Activated CD8-positive, alpha-beta memory T cell treated with anti-CD3 and anti-CD28 coated beads for 1 hour (primary cell): ENCODE measurements at regions not wholly inside any gene's neighbourhood (a gene's known extent, or its start where the extent isn't known, plus 50 kb on each side); places are given as distances from the start of the nearest gene placed in this dataset.
"Not testable (repeated sequence)": the region's sequence is repeated elsewhere in the genome, so short reads cannot be mapped to it uniquely, and the experiment has no call there.

Experiments
- DNase-seq, 2 donors: peaks; one replicate each; pipeline ENCODE4 v3.0.0-alpha.2; 2020; ENCODE audit warnings: low read depth in 1 of 2; ENCODE audit errors: extremely low read depth in 1 of 2

DNA sequence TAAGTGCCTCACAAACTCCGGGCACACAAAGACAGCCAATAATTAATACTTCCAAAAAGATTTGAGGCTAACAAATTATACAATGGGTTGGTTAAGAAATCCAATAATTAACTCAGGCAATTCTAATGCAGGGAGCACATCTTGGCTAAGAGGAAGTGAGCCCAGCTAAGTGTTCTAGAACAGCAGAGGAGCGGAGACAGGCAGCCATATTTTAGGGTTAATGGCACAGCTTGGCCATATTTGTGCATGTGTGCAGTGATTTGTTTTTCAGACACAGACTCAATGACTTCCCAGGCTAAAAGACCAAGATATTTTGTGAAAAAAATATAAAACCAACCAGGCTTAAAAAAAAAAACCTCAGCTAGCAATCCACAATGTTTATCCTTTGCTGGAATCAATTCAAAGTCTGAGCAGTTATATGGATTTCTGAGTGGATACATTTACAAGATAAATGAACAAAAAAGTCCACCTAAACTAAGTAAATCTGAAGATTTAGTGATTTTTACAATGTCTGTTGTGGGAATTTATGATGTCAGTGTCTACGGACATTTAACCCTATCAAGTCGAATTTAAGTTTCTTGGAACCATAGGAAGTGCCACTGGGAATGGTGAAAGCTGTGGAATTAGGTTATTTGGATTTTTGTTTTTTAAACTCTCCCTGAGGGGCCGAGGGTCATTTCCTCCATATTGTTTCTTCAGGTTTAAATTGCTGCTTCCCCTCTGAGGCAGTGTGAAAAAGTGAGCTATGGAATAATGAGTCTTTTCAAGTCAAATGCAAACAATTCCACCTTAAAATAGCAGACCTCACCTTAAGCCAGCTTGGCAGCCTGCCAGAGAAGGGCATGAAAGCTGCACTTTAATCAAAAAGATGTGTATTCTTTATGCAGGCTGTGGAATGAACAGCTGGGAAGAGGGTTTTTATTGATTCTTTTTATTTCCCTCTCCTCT, 413.7 kb upstream of the TBL1XR1 start:
- DNase-seq: peak in 1 of 2 donors; percentile 7

GRCh38 chr3:177611752-177612334, 414.6 kb upstream of the TBL1XR1 start:
- DNase-seq: no peak

- DNase-seq: no peak
Observed at GRCh38 chr3:177613901-177614300, 416.6 kb upstream of the TBL1XR1 start.

- DNase-seq: no peak
Observed at GRCh38 chr3:177615015-177615414, 417.7 kb upstream of the TBL1XR1 start.

DNA sequence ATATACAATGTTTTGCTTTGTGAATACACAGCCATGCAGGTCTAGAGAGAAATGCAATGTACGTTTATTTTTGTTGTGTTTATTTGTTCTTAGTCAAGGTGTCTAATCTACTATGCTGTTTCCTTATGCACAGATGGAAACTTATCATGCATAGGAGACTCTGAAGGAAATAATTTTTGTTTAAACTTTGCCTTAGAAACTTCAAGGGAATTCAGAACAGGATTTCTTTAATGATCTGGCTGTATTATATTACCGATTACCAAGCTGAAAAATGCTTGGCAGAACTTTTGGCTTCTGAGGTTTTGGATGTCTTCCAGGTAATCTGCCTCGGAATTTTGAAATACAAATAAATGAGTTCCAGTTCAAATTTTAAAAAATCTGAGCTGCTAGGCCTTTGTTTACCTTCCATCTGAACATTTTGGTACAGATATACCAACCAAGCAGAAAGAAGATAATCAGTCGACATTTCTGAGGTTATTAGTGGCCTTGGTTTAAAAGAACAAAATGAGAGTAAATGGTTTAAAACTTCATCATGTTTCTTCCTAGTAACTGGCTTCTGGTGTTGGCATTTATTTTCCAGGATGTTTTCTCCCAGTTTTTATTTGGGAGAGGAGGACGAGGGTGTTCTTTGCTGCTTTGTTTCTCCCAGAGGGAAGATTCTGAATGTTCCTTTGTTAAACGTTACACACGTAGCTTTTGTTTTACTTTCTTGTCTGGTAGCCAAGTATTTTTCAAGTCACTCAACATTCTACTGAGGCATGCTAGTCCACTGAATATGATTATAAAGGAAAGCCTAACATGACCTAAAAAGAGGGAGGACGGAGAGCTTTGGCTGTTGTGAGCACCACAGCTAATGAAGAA, 421.8 kb upstream of the TBL1XR1 start:
- DNase-seq: no peak

- no peak for DNase-seq
Observed at GRCh38 chr3:177620073-177620472, 422.8 kb upstream of the TBL1XR1 start.

- no peak for DNase-seq
Observed at GRCh38 chr3:177622520-177622919, 425.2 kb upstream of the TBL1XR1 start.

DNA sequence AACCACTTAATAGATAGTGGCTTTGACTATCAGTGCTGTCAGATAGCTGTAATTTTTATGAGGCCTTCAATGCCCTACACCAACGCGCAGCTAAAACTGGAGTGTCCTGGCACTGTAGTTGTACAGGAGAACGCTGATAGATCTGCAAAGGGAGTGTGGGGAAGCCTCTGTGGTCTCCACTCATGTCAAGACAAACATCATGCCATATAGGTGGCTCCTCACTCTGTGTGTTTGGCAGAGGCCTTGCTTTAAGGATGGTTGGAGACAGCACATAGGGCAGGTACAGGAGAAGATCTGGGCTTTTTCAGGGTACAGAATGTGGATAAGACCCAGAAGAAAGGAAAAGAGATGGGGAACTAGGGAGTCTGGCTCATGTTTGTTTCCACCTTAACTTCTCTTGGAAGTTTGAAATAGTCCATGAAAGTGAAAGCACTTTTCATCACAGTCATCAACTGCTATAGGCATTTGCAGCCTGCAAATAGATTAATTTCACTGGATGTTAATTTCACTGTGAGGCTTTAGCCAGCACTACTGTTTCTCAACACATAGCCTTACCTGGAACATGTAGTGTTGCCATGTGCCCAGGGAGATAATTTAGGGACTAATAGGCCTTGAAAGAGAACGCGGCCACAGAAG, 425.8 kb upstream of the TBL1XR1 start:
- no peak for DNase-seq

DNA sequence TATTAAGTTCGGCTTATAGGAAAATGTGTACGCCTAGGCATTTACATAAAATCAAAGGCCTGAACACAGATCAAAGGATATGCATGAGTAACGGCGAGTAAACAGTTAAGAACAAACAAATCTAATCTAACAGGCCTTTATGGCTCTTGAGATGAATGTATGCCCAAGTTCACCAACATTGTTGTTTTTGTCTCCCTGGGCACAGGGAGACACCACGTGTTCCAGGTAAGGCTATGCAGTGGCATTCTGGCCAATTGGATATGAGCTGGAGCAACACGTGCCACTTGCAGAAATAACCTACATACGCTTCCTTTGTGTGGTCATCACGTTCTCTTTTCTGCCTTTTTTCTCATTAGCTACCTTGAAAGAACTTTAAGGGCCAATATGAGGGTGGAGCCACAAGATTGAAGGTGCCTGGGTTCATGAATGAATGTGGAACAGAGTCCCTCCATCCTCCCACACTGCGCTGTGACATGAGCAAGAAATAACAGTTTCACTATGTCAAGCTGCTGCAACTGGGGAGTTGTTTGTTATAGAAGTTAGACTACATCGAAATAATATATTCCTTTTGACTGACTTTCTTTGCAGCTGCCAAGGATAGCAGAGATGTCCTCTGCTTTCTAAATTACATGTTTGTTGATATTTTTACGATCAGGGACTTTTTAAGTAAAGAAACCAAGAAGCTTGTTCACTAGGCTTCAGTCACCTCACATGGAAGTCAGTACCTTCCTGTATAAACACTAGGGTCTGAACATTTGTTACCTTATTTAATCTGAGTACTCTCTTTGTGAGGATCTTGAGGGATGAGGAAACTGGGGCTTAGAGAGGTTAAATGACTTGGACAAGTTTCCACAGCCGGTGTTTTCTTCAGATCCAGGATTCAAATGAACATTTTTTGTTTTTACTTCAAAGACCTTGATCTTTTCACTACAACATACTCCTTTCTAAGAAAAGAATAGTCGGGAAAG, 427.5 kb upstream of the TBL1XR1 start:
- no peak for DNase-seq

- no peak for DNase-seq
Observed at GRCh38 chr3:177626045-177626444, 428.8 kb upstream of the TBL1XR1 start.

DNA sequence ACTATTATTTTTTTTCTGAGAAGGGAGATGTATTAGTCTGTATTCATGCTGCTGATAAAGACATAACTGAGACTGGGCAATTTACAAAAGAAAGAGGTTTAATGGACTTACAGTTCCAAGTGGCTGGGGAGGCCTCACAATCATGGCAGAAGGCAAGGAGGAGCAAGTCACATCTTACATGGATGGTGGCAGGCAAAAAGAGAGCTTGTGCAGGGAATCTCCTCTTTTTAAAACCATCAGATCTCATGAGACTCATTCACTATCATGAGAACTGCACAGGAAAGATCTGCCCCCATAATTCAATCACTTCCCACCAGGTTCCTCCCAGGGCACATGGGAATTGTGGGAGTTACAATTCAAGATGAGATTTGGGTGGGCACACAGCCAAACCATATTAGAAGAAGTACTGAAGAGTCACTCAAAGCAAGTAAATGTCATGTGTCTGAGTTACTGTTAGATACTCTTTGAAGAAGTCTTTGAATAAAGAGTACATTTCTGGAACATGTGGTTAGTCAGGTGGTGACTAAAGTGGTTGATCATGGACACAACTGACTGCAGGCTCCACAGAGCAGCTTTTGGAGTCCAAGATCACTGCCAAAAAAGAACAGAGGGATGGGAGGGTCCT, 430.9 kb upstream of the TBL1XR1 start:
- DNase-seq: not testable (repeated sequence)

DNA sequence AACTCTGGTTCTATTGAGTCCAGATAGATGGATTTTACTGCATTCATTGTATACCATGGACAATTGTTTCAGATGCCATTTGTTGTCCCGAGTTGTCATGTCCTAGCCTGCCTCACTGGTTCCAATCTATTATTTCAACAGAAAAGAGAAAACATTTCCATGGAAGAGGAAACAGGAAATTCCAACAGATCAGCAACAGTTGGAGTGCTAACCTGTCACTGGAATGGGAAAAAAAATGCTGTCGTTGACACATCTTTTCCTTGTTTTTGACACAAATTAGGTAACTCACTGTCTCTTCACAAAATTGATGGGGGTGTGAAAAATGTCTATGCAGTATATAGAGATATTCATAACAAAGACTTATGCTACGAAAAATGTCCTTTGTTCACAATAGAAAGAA, 432.0 kb upstream of the TBL1XR1 start:
- no peak for DNase-seq

DNA sequence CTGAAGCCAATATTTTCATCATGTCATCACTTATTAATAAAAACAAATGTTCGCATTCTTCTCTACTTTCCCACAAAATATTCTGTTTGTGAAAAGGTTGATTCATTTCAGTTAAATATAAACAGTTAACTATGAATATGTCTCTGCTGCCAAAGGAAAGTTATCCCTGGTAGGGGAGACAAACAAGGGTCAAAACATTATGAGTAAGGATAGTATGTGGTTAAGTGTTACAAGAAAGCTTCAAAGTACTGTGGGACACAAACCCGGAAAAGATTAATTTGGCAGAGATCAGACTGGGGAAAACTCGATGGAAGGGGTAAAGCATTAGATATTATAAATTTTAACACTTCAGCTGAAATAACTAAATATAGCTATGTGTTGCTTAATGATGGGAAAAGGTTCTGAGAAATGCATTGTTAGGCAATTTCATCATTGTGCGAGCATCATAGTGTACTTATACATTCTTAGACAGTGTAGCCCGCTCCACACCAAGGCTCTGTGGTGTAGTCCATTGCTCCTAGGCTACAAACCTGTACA, 436.5 kb upstream of the TBL1XR1 start:
- DNase-seq: no peak

DNA sequence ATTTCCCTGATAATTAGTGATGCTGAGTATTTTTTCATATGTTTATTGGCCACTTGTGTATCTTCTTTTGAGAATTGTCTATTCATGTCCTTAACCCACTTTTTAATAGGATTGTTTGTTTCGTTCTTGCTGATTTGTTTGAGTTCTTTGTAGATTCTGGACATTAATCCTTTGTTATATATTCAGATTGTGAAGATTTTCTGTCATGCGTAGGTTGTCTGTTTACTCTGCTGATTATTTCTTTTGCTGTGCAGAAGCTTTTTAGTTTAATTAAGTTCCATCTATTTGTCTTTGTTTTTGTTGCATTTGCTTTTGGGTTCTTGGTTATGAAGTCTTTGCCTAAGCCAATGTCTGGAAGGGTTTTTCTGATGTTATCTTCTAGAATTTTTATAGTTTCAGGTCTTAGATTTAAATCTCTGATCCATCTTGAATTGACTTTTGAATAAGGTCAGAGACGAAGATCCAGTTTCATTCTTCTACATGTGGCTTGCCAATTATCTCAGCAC, 438.4 kb upstream of the TBL1XR1 start:
- not testable (repeated sequence) for DNase-seq

GRCh38 chr3:177640319-177640965, 443.2 kb upstream of the TBL1XR1 start:
- DNase-seq: no peak

DNA sequence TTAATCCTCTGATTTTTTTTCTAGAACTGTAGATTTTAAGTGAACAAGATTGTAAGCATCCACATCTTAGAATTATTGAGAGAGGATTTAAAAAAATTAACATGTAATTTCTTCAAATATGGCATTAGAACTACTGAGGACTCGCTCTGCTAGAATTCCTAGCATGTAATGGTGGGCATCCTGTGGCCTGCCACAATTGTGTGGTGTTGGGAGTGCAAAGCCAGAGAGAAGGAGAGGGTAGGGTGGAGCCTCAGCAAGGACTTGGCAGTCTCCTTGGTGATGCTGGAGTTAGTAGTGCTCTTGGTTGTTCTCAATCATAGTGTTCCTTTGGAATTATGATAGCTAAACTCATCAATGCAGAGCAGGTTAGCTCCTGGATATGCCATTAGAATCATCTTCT, 443.9 kb upstream of the TBL1XR1 start:
- DNase-seq: no peak

DNA sequence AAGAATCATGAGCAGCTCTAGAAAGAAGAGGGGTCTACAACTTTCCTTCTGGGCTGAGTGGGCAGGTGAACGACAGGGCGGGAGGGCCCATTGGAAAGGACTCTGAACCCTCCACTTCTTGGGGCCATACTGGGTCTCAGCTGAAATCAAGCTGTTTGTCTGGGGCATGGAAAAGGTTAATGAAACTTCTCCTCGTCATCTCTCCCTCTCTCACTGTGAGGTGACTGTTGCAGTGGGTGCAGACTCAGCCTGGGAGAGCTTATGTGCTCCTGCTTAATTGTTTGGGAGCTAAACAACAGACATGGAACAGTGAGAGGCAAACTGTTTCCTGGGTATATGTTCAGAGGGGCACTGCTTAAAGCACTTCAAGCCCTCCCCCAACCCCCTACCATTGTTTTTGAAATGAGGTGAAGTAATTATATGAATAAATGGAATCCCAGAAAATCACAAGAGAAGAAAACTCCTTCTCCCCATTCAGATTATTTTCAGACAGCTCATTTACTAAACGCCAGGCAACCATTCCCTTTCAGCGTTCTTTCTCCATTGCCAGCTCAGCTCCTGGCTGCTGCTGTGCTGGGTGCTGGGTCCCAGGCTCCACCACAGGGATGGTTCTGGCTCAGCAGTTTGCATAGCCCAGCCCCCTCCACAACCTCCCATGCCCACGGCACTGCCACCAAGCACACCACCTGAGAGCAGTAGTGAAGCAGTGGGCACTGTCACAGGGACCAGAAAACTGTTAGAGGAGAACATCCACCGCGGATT, 444.9 kb upstream of the TBL1XR1 start:
- DNase-seq: no peak

- no peak for DNase-seq
Observed at GRCh38 chr3:177642804-177643125, 445.5 kb upstream of the TBL1XR1 start.
